Suprapubic skin (tissue), 4 donors: ENCODE measurements at regions not wholly inside any gene's neighbourhood (a gene's known extent, or its start where the extent isn't known, plus 50 kb on each side); places are given as distances from the start of the nearest gene placed in this dataset.

Source experiments
- CTCF ChIP-seq, 2 donors: fragments of 200-600 bp in 1 of 2; fragments of 450-650 bp in 1 of 2; sonication (generic) in 1 of 2; IDR thresholded peaks; one replicate each; pipeline ENCODE4 v1.5.1; 2016 to 2019; ENCODE audit warnings: antibody characterized with exemption in 2 of 2, mild to moderate bottlenecking in 1 of 2, moderate library complexity in 1 of 2
- EP300 ChIP-seq: sonication (generic); formaldehyde crosslinking; IDR thresholded peaks from one replicate; pipeline ENCODE4 v1.6.1; 2017; ENCODE audit warnings: antibody characterized with exemption
- POLR2A ChIP-seq, 2 donors: fragments of 450-650 bp; IDR thresholded peaks; one replicate each; pipeline ENCODE4 v1.6.1; 2017; ENCODE audit warnings: antibody characterized with exemption in 2 of 2, mild to moderate bottlenecking in 2 of 2, moderate library complexity in 2 of 2
- POLR2AphosphoS5 ChIP-seq, 3 donors: sonication (generic); formaldehyde crosslinking; IDR thresholded peaks; one replicate each; pipeline ENCODE4 v1.6.1; 2017; ENCODE audit warnings: antibody characterized with exemption in 3 of 3

- TF ChIP-seq CTCF (IDR thresholded peaks at IDR 0.05) (no peak), POLR2AphosphoS5 (IDR thresholded peaks at IDR 0.05) (no peak), POLR2A (IDR thresholded peaks at IDR 0.05) (no peak), EP300 (no peak)
Measured at GRCh38 chrX:115491766-115492165, 69.2 kb upstream of the PLS3 start.
